ENCODE measurements at regions not wholly inside any gene's neighbourhood (a gene's known extent, or its start where the extent isn't known, plus 50 kb on each side); places are given as distances from the start of the nearest gene placed in this dataset.

DNA sequence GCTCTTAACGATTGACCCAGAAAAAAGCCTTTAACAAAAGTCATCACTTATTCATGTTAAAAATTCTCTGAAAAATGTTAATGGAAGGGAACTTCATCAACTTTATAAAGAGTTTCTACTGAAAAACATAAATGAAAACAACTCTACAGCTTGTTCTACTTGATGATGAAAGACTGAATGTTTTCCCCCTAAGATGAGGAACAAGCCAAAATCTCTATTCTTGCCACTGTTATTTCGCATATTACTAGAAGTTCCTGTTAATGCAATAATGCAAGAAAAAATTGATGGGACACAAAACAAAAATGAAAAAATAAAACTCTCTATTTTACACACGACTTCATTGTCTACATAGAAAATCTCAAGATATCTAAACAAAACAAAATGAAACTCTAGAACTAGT, 249.8 kb upstream of the AKR1E2 start:
- TF ChIP-seq, protein P1, sequence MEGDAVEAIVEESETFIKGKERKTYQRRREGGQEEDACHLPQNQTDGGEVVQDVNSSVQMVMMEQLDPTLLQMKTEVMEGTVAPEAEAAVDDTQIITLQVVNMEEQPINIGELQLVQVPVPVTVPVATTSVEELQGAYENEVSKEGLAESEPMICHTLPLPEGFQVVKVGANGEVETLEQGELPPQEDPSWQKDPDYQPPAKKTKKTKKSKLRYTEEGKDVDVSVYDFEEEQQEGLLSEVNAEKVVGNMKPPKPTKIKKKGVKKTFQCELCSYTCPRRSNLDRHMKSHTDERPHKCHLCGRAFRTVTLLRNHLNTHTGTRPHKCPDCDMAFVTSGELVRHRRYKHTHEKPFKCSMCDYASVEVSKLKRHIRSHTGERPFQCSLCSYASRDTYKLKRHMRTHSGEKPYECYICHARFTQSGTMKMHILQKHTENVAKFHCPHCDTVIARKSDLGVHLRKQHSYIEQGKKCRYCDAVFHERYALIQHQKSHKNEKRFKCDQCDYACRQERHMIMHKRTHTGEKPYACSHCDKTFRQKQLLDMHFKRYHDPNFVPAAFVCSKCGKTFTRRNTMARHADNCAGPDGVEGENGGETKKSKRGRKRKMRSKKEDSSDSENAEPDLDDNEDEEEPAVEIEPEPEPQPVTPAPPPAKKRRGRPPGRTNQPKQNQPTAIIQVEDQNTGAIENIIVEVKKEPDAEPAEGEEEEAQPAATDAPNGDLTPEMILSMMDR (IDR thresholded peaks at IDR 0.05; ENCODE audit: low read depth, low read length, poor library complexity, severe bottlenecking), result no peak
- no peak for TF ChIP-seq EZH2phosphoT487 (IDR thresholded peaks at IDR 0.05; ENCODE audit: borderline replicate concordance, low read length)
- no peaks in the 10 kb centered on the region for H3K27me3 ChIP-seq (ENCODE audit: control insufficient read depth, low read length)
- H4K20me1 ChIP-seq (ENCODE audit: control insufficient read depth, insufficient read depth, low read depth, low read length), result no peaks in the 10 kb centered on the region
- no peaks in the 10 kb centered on the region for H3K36me3 ChIP-seq (ENCODE audit: control insufficient read depth, low read length)
- no peaks in the 10 kb centered on the region for H3K9me3 ChIP-seq (ENCODE audit: control insufficient read depth, insufficient read depth, low read length)
- H3K27ac ChIP-seq (ENCODE audit: low read depth, low read length), result no peak overlapping the region
- no peaks in the 10 kb centered on the region for H3F3A ChIP-seq (ENCODE audit: control insufficient read depth, insufficient read depth)
- H3K4me1 ChIP-seq (ENCODE audit: control insufficient read depth, low read length), result no peaks in the 10 kb centered on the region
- no peaks in the 10 kb centered on the region for H3K9me2 ChIP-seq (replicated peaks; ENCODE audit: control insufficient read depth, low read length)
- no peak overlapping the region for H3K4me3 ChIP-seq (ENCODE audit: low read length)
- H3K79me2 ChIP-seq (ENCODE audit: control insufficient read depth, low read length), result no peaks in the 10 kb centered on the region
- no peak overlapping the region for H3K4me2 ChIP-seq (ENCODE audit: low read length)

DNA sequence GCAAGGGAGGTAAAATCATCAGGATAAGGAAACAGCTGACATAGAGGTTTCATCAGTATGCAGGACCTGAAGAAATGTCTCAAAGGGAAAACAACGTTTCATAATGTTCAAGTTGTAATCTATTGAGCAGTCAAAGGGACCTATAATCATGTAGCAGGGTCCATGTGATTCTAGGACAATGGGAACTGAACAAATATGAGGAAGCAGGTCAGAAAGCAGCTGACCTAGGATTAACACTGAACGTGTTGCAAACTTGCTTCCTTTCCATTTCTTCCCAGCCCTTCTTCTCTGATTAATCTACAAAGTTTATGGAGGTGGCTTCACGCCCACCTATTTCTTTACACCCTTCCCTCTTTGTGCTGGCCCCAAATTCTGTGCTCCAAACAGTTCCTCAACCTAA, 256.9 kb upstream of the AKR1E2 start:
- H3K79me2 ChIP-seq (ENCODE audit: control insufficient read depth, low read length), result no peaks in the 10 kb centered on the region

DNA sequence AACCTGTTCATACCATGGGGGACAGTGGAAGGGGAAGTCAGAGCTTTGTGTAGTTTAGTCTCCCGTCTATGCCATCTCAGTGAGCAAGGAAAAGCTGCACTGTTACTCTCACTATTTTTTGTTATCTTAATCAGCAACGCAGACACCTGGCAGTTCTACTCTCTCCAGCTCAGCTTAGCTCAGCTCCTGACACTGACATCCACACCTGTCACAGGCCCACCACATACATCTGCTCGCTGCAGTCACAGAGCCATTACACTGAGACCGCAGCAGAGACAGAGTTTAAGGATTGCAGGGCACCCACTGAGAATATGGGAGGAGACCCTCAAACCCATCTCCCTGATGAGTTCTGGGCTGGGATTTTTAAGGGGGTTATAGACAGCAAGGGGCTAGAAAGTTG, 257.3 kb upstream of the AKR1E2 start:
- H3K27ac ChIP-seq (ENCODE audit: low read depth, low read length), result no peak overlapping the region
- H4K20me1 ChIP-seq (ENCODE audit: control insufficient read depth, insufficient read depth, low read depth, low read length), result no peaks in the 10 kb centered on the region
- no peaks in the 10 kb centered on the region for H3K9me3 ChIP-seq (ENCODE audit: control insufficient read depth, insufficient read depth, low read length)
- no peaks in the 10 kb centered on the region for H3K27me3 ChIP-seq (ENCODE audit: control insufficient read depth, low read length)
- H3F3A ChIP-seq (ENCODE audit: control insufficient read depth, insufficient read depth), result no peaks in the 10 kb centered on the region
- H3K36me3 ChIP-seq (ENCODE audit: control insufficient read depth, low read length), result no peaks in the 10 kb centered on the region
- TF ChIP-seq EZH2phosphoT487 (IDR thresholded peaks at IDR 0.05; ENCODE audit: borderline replicate concordance, low read length), result no peak
- TF ChIP-seq, protein P1 (IDR thresholded peaks at IDR 0.05; ENCODE audit: low read depth, low read length, poor library complexity, severe bottlenecking), result no peak
- H3K4me2 ChIP-seq (ENCODE audit: low read length), result no peak overlapping the region
- H3K9me2 ChIP-seq (replicated peaks; ENCODE audit: control insufficient read depth, low read length), result no peaks in the 10 kb centered on the region
- no peaks in the 10 kb centered on the region for H3K4me1 ChIP-seq (ENCODE audit: control insufficient read depth, low read length)
- H3K4me3 ChIP-seq (ENCODE audit: low read length), result no peak overlapping the region
- no peaks in the 10 kb centered on the region for H3K79me2 ChIP-seq (ENCODE audit: control insufficient read depth, low read length)

More for the DNA sequence above, 256.9 kb upstream of the AKR1E2 start:
- Histone ChIP-seq H3K27me3 (ENCODE audit: control insufficient read depth, low read length) (no peaks in the 10 kb centered on the region), H3K36me3 (ENCODE audit: control insufficient read depth, low read length) (no peaks in the 10 kb centered on the region), H4K20me1 (ENCODE audit: control insufficient read depth, insufficient read depth, low read depth, low read length) (no peaks in the 10 kb centered on the region), H3K4me3 (ENCODE audit: low read length) (no peak overlapping the region), H3K9me3 (ENCODE audit: control insufficient read depth, insufficient read depth, low read length) (no peaks in the 10 kb centered on the region), H3F3A (ENCODE audit: control insufficient read depth, insufficient read depth) (no peaks in the 10 kb centered on the region), H3K4me1 (ENCODE audit: control insufficient read depth, low read length) (no peaks in the 10 kb centered on the region), H3K27ac (ENCODE audit: low read depth, low read length) (no peak overlapping the region), H3K9me2 (replicated peaks; ENCODE audit: control insufficient read depth, low read length) (no peaks in the 10 kb centered on the region), H3K4me2 (ENCODE audit: low read length) (no peak overlapping the region)
- TF ChIP-seq, protein P1 (IDR thresholded peaks at IDR 0.05; ENCODE audit: low read depth, low read length, poor library complexity, severe bottlenecking), result no peak
- TF ChIP-seq EZH2phosphoT487 (IDR thresholded peaks at IDR 0.05; ENCODE audit: borderline replicate concordance, low read length), result no peak

DNA sequence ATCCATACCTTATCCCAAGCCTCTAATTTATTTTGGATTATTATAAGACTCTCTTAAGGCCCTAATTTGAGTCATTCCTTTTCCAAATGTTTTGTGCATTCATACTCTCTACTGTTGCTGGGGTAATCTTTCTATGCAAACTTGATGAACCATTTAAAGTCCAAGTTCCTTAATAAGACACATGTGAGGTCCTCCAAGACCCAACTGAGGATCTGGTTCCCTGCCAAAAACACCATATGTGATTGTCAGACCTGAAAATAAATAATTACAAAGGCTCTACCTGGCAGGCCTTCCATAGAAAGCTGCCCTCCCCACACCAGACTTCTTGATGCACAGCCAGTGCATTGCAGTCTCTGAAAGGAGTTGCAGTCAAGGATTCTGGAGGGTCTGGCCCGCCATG, 257.9 kb upstream of the AKR1E2 start:
- TF ChIP-seq, protein P1 (IDR thresholded peaks at IDR 0.05; ENCODE audit: low read depth, low read length, poor library complexity, severe bottlenecking), result no peak
- TF ChIP-seq EZH2phosphoT487 (IDR thresholded peaks at IDR 0.05; ENCODE audit: borderline replicate concordance, low read length), result no peak
- Histone ChIP-seq H3K36me3 (ENCODE audit: control insufficient read depth, low read length) (no peaks in the 10 kb centered on the region), H3K4me2 (ENCODE audit: low read length) (no peak overlapping the region), H3K9me2 (replicated peaks; ENCODE audit: control insufficient read depth, low read length) (no peaks in the 10 kb centered on the region), H3K4me3 (ENCODE audit: low read length) (no peak overlapping the region), H4K20me1 (ENCODE audit: control insufficient read depth, insufficient read depth, low read depth, low read length) (no peaks in the 10 kb centered on the region), H3K27me3 (ENCODE audit: control insufficient read depth, low read length) (no peaks in the 10 kb centered on the region), H3K4me1 (ENCODE audit: control insufficient read depth, low read length) (no peaks in the 10 kb centered on the region), H3K27ac (ENCODE audit: low read depth, low read length) (no peak overlapping the region), H3K9me3 (ENCODE audit: control insufficient read depth, insufficient read depth, low read length) (no peaks in the 10 kb centered on the region), H3F3A (ENCODE audit: control insufficient read depth, insufficient read depth) (no peaks in the 10 kb centered on the region), H3K79me2 (ENCODE audit: control insufficient read depth, low read length) (no peaks in the 10 kb centered on the region)
